Activated naive CD4-positive, alpha-beta T cell (primary cell): ENCODE measurements at regions not wholly inside any gene's neighbourhood (a gene's known extent, or its start where the extent isn't known, plus 50 kb on each side); places are given as distances from the start of the nearest gene placed in this dataset.
"Not testable (repeated sequence)": the region's sequence is repeated elsewhere in the genome, so short reads cannot be mapped to it uniquely, and the experiment has no call there.

Source experiments
- DNase-seq, 4 experiments: peaks; one replicate each; lab custom pipeline; 2025; lab: John Stamatoyannopoulos, UW

GRCh38 chr5:116740771-116741170 is 166.1 kb upstream of the SEMA6A start:
- no peak for DNase-seq

DNA sequence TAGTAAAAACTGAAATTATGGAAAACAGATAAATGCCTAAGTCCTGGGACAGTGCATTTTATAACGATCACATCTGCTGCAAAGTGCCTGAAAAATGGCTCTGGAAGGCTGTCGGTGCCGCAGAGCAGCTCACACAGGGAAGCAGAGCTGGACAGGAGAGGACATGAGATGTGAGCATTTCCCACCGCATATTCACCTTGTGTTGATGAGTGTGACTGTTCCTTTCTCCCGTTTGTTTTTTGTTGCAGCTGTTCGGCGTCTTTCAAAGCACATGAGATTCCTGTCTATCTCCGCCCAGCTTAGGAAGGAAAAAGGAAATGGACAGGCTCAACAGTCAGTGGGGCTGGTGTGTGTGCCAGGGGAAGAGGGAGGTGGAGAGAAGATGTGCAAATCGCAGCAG is 164.9 kb upstream of the SEMA6A start:
- DNase-seq, result no peak

DNA sequence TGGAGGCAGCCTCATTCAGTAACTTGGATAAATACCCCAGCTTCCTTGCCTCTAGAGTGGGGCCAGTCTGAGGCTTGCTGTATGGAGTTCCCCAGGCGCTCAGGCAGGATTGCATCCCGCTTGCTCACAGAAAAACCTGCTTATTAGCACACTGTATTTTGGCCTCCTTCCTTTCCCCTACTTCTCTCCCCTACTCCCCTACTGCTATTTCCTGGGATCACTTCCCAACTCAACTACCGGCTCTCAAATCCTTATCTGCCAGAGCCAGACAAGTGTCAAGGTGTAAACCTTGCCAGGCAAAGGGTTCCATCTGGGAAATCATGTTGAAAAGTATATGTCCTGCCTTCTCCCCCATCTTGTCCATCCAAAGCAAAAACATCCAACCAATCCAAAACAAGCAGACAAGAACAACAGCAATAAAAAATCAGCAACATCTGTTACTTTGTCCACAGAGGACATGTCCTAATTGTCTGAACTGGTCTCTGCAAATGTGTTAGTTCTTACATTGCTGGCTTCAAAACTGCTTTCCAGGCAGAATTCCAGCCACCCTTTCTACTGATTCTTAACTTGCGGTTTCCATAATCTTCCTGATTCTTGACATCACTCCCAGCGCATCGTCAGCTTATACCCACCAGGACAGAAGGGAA is 164.1 kb upstream of the SEMA6A start:
- no peak for DNase-seq

GRCh38 chr5:116738239-116738614 is 163.6 kb upstream of the SEMA6A start:
- no peak for DNase-seq

DNA sequence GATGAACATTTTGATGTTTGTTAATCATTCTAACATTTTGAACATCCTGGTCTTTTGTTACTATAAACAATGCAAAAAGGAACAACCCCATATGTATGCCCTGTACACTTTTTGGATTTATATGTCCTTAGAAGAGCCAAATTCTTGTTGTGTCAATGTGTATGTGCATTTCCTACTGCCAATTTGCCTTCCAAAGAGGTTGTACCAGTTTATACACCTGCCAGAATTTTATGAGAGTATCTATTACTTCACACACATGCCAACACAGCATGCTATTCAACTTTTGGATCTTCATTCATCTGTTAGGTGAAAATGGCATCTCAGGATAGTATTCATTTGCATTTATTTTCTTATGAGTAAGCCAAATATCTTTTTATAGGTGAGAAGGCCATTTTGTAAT is 162.0 kb upstream of the SEMA6A start:
- no peak for DNase-seq

- DNase-seq, result no peak
Observed at GRCh38 chr5:116733991-116734975, 159.7 kb upstream of the SEMA6A start.

DNA sequence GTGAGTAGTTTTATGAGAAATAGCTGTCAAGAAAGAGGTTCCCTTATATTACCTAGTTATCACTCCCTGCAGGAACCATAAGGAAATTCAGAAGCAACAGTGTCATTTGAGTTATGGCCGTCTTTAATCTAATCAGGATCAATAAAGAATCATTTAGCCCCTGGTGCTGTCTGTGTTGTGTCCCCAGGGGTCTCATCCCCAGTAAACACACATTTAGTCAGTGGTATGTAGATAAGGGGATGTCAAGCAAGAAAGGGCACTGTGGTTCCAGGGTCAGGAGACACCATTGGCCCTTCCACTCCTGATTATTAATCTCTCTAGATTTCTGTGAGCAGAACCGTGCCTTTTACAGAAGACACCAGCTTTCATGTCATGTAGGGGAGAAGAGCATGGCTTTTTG is 158.0 kb upstream of the SEMA6A start:
- no peak for DNase-seq

- DNase-seq, result no peak
Observed at GRCh38 chr5:116731432-116731831, 156.8 kb upstream of the SEMA6A start.

DNA sequence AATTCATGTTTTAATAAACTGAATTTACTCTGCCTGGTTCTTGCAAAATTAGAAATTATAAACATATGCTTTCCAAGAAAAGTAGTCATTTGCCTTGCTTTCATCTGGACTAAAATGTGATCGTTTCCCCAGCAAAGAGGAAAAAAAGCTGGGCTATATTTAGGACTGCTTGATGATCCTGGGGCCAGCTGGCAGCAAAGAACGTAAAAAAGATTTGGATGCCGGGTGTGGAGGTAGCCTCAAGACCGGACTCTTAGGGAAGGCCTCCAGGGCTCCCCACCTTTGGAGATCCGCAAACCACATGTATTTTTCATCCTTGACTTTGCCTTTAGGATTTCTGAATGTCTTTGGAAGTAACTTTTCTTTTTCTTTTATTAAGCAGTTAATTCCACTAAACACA is 156.1 kb upstream of the SEMA6A start:
- no peak for DNase-seq

GRCh38 chr5:116730185-116730584 is 155.6 kb upstream of the SEMA6A start:
- DNase-seq, result no peak

DNA sequence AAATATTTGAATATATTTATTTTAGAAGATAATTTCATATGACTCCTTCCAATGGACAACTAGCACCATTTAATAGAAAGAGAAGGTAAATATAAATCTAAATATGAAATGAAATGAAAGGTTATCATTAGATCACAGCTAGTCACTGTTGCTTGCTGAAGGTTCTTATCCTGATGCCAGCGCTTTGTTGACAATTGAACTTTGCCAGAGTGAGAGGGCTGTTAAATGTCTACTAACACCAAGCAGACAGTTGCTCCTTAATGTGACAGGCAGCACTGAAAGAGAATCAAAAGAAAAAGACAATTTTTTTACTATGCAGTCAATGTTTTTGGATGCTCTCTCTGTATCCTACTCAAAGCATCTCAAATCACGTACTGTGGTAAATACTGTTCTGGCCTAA is 152.6 kb upstream of the SEMA6A start:
- DNase-seq, result no peak

- not testable (repeated sequence) for DNase-seq
Observed at GRCh38 chr5:116726180-116726579, 151.6 kb upstream of the SEMA6A start.

GRCh38 chr5:116724971-116725370 is 150.3 kb upstream of the SEMA6A start:
- no peak for DNase-seq

DNA sequence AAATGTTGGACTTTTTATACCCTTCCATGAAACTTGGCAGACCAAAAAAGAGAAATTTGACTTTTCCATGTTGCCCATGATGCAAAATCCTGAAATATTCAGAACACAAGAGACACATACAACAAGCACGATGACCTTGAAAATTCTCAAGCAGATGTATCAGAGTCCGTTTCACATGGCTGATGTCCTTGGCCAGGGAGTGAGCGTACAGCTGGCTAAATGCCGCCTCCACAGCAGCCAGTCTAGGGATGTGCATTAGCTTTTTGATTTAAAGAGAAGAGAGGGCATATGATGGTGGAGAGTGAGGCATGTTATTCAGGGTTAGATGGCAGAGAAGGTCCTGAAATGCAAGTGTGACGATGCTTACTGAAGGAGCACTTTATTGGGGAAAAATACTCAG is 148.0 kb upstream of the SEMA6A start:
- no peak for DNase-seq

- no peak for DNase-seq
Observed at GRCh38 chr5:116719106-116719505, 144.5 kb upstream of the SEMA6A start.

GRCh38 chr5:116718317-116718716 is 143.7 kb upstream of the SEMA6A start:
- no peak for DNase-seq

GRCh38 chr5:116709082-116709481 is 134.5 kb upstream of the SEMA6A start:
- no peak for DNase-seq

- not testable (repeated sequence) for DNase-seq
Observed at GRCh38 chr5:116705121-116705519, 130.5 kb upstream of the SEMA6A start.

GRCh38 chr5:116703941-116704340 is 129.3 kb upstream of the SEMA6A start:
- DNase-seq, result no peak

DNA sequence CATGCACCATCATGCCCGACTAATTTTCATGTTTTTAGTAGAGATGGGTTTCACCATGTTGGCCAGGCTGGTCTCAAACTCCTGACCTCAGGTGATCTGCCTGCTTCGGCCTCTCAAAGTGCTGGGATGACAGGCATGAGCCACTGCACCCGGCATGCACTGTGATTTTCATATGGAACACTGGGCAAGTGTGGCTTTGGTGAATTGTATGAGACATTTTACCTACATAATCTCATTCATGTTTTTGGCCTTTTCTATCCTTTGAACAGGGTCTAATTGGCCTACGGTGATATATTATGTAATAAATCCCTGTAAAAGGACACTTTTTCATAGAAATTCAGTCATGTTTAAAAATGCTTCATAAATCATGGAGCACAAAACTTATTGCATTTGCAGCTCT is 128.7 kb upstream of the SEMA6A start:
- no peak for DNase-seq

DNA sequence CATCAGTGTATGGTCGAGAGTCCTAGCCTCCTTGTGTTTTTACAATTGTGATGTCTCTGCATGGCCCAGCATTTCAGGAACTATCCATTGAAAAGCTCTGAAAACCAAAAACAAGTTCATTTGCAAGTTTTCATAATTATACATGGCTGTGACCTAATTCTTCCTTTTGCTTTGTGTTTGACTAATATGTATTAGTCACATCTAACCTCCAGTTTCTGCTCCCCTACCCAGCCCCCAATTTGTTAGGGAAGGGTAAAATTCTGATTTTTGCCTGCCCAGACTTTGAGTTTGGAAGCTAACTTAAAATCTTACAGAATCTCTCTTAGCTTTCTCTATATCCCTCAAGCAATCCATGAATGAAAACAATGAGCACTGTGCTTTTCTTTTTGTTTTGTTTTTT is 128.2 kb upstream of the SEMA6A start:
- no peak for DNase-seq

DNA sequence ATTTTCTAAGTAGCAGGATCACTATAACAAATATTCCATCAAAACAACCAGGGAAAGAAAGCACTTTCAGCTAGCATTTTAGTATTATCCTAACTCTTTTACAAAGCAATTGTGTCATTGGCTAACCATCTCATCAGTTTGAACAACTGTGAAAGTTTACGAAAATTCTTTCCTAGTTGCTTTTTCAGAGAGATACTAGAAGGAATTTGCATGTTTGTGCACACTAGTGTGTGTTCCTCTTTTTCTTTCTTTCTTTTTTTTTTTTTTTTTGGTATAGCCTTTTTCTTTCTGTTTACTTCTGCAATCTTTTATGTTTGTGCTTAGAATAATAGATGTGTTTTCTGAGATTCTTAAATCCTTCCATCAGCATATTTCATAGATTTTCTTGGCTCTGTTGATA is 124.7 kb upstream of the SEMA6A start:
- no peak for DNase-seq

DNA sequence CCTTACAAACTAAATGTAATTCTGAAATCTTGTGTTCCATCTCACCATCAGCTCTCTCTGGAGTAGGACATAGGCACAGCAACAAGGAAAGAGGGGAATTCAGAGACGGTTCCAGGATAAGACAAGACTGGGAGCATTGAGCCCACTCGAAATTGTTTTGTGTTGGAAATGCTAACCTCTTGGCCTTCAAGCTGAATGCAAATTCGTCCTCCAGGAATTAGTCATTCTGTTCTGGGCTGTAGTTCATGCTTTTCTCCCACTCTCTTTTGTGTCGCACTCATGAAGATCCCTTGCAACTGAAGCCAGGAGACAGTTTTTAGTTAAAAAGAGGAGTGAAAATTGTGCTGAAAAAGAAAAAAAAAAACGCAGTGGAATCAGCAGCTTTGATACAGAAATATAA is 121.7 kb upstream of the SEMA6A start:
- no peak for DNase-seq
